Middle frontal gyrus (tissue), 1 donor: ENCODE measurements at regions not wholly inside any gene's neighbourhood (a gene's known extent, or its start where the extent isn't known, plus 50 kb on each side); places are given as distances from the start of the nearest gene placed in this dataset.
"Not testable (repeated sequence)": the region's sequence is repeated elsewhere in the genome, so short reads cannot be mapped to it uniquely, and the experiment has no call there.

Source experiments
- DNase-seq: peaks from one replicate; pipeline ENCODE4 v3.0.0-alpha.2; 2015; ENCODE audit warnings: low spot score; ENCODE audit errors: extremely low spot score

GRCh38 chr4:159410076-159410777 is 307.3 kb downstream of the RAPGEF2 start:
- no peak for DNase-seq

- no peak for DNase-seq
Observed at GRCh38 chr4:159410891-159411290, 308.0 kb downstream of the RAPGEF2 start.

- no peak for DNase-seq
Observed at GRCh38 chr4:159413306-159413943, 310.5 kb downstream of the RAPGEF2 start.

- no peak for DNase-seq
Observed at GRCh38 chr4:159414305-159414704, 311.4 kb downstream of the RAPGEF2 start.

- DNase-seq, result no peak
Observed at GRCh38 chr4:159416073-159416472, 313.2 kb downstream of the RAPGEF2 start.

GRCh38 chr4:159416996-159417395 is 314.1 kb downstream of the RAPGEF2 start:
- DNase-seq, result no peak

GRCh38 chr4:159420162-159421057 is 317.5 kb downstream of the RAPGEF2 start:
- DNase-seq, result no peak

- DNase-seq, result not testable (repeated sequence)
Observed at GRCh38 chr4:159421058-159421419, 318.2 kb downstream of the RAPGEF2 start.

GRCh38 chr4:159422019-159422418 is 319.1 kb downstream of the RAPGEF2 start:
- no peak for DNase-seq

GRCh38 chr4:159422626-159423025 is 319.7 kb downstream of the RAPGEF2 start:
- DNase-seq, result no peak

- DNase-seq, result no peak
Observed at GRCh38 chr4:159425737-159426305, 322.9 kb downstream of the RAPGEF2 start.

GRCh38 chr4:159428293-159428692 is 325.4 kb downstream of the RAPGEF2 start:
- DNase-seq, result no peak

GRCh38 chr4:159428975-159429692 is 326.3 kb downstream of the RAPGEF2 start:
- no peak for DNase-seq

- DNase-seq, result no peak
Observed at GRCh38 chr4:159429693-159430035, 326.8 kb downstream of the RAPGEF2 start.

GRCh38 chr4:159430896-159431295 is 328.0 kb downstream of the RAPGEF2 start:
- DNase-seq, result no peak

GRCh38 chr4:159432436-159432835 is 329.6 kb downstream of the RAPGEF2 start:
- DNase-seq, result no peak

GRCh38 chr4:159433337-159433736 is 330.5 kb downstream of the RAPGEF2 start:
- DNase-seq, result no peak

- no peak for DNase-seq
Observed at GRCh38 chr4:159434114-159434870, 331.4 kb downstream of the RAPGEF2 start.

- no peak for DNase-seq
Observed at GRCh38 chr4:159434871-159435241, 332.0 kb downstream of the RAPGEF2 start.

- DNase-seq, result no peak
Observed at GRCh38 chr4:159435561-159436023, 332.7 kb downstream of the RAPGEF2 start.
